ENCODE measurements at regions not wholly inside any gene's neighbourhood (a gene's known extent, or its start where the extent isn't known, plus 50 kb on each side); places are given as distances from the start of the nearest gene placed in this dataset.

GRCh38 chr2:155930312-155930711 is 402.2 kb downstream of the NR4A2 start:
- TF ChIP-seq CTCF (IDR thresholded peaks at IDR 0.05) (no peak), POLR2A (IDR thresholded peaks at IDR 0.05) (no peak)

Data from Peyer's patch (tissue), 4 donors.